Mammary epithelial cell (primary cell): ENCODE measurements at regions not wholly inside any gene's neighbourhood (a gene's known extent, or its start where the extent isn't known, plus 50 kb on each side); places are given as distances from the start of the nearest gene placed in this dataset.

ENCODE experiments used
- CTCF ChIP-seq, 2 donors: IDR thresholded peaks in 1 of 2; conservative IDR thresholded peaks in 1 of 2; 2 replicates each; pipeline ENCODE4 v1.5.1; 2011 to 2012; ENCODE audit warnings: inconsistent platforms in 2 of 2, low read length in 2 of 2, mild to moderate bottlenecking in 2 of 2, control low read depth in 1 of 2, low read depth in 1 of 2; ENCODE audit not compliant: insufficient read depth in 1 of 2; ENCODE audit errors: extremely low read depth in 1 of 2
- EZH2 ChIP-seq: IDR thresholded peaks from 2 replicates; pipeline ENCODE4 v1.6.1; 2012; ENCODE audit warnings: low read length, inconsistent platforms, borderline replicate concordance

GRCh38 chr2:126802316-126802715 lies 96.4 kb upstream of the TEX51 start:
- TF ChIP-seq CTCF (conservative IDR thresholded peaks at IDR 0.05 in 1 of 2, IDR thresholded peaks at IDR 0.05 in 1 of 2; ENCODE audit: extremely low read depth in 1 of 2, insufficient read depth in 1 of 2, low read depth in 1 of 2, low read length in 2 of 2) (no peak), EZH2 (no peak)
